NOMO-1 treated with dmso at 0.1 percent for 144 hours (cell line): ENCODE measurements at regions not wholly inside any gene's neighbourhood (a gene's known extent, or its start where the extent isn't known, plus 50 kb on each side); places are given as distances from the start of the nearest gene placed in this dataset.
"Not testable (repeated sequence)": the region's sequence is repeated elsewhere in the genome, so short reads cannot be mapped to it uniquely, and the experiment has no call there.

Experiments
- DNase-seq: peaks from one replicate; lab custom pipeline; 2025; ENCODE audit not compliant: unreplicated experiment; lab: John Stamatoyannopoulos, UW

DNA sequence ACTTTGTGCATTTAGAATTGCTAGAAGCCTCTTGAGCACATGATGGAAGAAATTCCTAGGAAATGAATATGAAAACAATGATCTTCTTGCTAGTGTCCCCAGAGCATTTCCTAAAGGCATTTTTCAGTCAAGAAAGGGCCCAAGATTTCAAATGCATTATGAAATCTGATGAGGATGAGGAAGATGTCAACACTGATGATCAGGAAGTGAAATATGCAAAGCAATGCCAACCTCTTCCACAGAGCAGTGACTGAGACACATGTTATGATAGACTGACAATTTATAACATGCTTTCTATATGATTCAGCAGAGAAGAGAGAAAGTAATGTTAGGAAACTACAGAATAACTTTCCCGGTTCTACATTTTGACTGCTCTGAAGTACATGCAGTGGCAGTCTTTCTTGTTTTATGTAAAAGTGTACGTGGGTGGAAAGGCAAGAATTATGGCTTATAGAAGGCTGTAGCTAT lies 859.1 kb upstream of the GOT2 start:
- DNase-seq = no peak

GRCh38 chr16:59591480-59591879 lies 857.4 kb upstream of the GOT2 start:
- DNase-seq = no peak

DNA sequence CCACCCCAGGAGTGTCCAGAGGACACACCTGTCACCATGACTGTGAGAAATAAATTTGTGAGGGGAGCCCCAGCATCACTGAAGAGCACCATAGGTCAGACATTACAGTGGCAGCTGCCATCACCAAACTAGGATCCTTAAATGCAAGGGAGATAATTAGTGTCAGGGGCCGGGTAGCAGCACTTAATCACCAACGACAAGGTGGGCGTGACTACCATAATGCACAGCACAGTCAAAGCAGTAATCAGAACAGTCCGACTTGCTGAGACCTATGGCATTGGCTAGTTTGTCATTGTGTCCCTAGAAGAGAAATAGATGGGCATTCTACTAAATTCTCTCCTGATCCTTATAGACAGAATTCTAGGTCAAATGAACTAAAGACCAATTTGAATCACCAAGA lies 856.7 kb upstream of the GOT2 start:
- no peak for DNase-seq

- no peak for DNase-seq
These were observed 852.2 kb upstream of the GOT2 start for GRCh38 chr16:59586331-59586730.

- DNase-seq = no peak
These were observed 840.2 kb upstream of the GOT2 start for GRCh38 chr16:59574296-59574695.

DNA sequence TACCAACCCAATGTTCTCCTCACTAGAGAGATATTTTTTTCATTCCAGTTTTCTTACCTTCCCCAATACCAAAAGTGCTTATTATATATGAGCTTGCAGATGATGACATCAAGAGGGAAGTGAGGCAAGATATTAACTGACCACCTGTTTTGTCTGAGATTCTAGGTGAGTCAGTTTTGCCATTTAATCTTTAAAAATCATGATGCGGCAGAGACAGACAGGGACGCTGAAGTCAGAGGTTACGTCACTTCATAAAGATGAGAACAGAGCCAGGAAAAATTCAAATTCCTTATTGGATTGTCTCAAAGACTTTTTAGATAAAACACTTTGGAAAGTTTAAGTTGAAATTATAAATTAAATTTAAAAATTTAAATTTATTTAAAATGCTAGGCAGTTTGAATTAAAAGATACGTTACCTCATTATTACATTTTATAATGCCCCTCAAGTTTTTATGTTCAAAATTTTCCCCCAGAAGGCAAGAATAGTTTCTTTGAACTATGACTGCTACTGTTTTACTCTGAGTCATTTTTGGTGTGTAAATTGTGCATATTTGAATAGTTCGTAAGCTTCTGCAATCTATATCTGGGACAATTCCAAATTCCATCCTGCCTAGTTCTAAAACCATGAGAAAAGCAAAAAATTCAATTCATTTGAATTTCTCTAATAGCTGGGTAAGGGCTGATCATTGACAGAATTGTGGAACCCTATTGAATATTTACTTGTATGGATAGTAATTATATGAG lies 839.6 kb upstream of the GOT2 start:
- no peak for DNase-seq

DNA sequence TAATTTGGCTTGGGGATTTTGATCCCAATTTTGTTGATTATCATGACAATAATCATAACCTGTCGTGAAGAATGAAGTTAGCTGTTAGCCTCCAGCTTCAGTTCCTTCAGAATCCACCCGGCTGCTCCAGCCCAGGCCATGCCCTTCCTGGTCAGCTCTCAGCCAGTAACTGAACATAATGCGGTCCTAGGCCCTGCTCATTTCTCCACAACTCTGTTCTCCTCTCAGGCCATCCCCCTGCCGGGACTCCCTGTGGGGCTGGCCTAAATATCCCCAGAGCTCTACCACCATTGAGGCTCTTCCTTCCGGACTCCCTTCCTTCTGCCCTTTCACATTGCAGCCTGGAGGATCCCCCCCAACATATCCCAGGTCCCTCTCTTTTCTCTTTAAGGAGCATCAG lies 833.4 kb upstream of the GOT2 start:
- DNase-seq = no peak

DNA sequence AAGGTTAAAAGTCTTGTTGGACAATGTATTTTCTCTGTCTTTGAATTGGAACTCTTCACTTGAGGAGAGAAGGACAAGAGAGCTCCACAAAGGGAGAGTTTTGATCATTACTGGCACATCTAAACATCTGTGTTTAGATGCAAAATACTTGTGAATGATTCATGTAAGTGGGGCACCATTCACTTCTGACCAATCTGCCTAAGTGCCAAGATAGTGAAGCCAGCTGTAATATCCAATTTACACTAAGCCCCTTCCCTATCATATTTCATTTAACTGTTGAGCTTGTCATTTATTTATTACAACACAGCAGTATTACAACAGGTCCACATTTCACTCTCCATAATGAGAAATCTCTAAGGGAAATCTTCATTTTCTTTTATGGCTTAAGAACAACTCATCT lies 832.3 kb upstream of the GOT2 start:
- DNase-seq = no peak

DNA sequence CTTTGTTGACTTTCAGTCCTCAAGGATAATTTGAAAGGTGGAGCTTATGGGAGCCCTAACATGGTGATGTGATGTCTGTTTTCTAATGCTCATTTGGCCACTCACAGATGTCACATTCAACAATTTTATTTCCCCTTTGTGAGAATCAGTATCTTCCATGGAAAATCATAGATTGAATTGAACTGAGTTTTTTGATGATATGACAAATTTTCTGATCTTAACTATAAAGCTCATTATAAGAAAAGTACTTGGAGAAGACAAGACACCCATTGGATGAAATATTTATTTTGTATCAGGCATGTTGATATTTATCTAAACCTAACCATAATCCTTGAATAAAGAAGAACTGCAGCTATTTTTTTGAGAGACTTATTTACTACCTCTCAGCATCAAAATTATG lies 824.6 kb upstream of the GOT2 start:
- no peak for DNase-seq

DNA sequence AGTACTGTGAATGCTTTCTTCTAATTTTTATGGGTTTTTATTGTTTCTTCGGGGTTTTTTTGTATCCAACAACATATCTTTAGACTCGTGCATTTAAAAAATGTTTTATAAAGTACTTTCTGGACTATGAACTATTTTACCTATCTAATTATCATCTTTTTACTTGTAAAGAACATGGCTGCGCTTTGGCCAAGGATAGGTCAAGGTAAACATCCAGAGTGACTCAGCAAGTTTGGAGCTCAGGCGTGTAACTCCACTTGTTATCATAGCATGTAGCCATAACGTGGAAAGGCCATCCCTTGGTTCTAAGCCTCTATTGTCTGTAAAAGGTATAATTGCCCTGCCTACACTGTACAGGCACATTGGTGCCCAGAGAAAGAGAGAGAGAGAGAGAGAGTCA lies 818.0 kb upstream of the GOT2 start:
- no peak for DNase-seq

DNA sequence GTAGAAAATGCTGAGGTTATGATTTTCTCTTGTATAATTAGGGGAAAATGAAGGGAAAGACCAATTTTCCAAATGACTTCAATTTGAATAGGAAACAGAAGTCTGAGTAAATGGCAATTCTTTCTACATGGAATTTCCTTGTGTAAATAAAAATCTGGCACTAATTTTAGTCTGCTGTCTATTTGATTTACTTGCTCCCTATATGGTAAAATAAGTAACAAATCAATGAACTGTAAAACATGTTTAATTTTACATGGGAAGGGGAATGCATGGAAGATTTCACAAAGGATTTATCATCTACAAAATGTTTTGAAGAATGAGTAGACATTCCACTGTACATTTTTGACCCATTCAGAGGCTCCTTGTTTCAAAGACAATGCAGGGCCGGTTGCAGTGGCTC lies 811.6 kb upstream of the GOT2 start:
- DNase-seq = no peak

- DNase-seq = no peak
These were observed 809.5 kb upstream of the GOT2 start for GRCh38 chr16:59543641-59544040.

DNA sequence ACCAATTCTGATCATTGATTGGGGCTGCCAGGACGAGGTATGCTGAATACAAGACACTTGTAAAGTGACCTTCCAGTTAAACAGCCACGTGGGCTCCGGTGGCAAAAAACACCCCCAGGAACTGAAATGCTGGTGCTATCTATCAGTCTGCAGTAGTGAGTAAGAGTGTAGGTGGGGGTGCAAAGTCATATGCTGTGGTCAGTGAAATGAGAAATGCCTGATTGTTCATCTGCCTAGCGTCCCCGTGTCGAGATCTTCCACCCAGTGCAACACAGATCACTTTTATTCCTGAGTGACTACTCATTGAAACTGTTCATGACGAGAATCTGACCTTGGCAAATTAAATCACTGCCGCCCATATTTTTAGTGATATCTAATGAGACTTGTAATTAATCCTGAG lies 806.5 kb upstream of the GOT2 start:
- DNase-seq = no peak

- no peak for DNase-seq
These were observed 801.2 kb upstream of the GOT2 start for GRCh38 chr16:59535298-59535697.

- no peak for DNase-seq
These were observed 793.3 kb upstream of the GOT2 start for GRCh38 chr16:59527206-59527997.

DNA sequence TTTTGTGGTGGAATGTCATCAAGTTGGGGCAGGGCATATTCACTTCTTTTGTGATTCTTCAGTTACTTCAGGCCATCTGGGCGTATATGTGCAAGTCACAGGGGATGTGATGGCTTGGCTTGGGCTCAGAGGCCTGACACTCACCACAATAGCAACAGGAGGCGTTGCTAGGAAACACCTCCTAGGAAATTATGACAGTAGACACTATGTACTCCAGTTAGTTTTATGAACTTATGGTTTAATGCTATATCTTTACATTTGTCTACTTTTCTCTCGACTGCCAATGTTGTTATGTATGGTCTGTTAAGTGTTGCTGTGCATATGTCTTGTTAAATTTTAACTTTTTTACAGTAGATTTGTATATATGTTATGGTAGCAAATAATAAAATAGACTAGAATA lies 788.7 kb upstream of the GOT2 start:
- no peak for DNase-seq

- DNase-seq = not testable (repeated sequence)
These were observed 784.6 kb upstream of the GOT2 start for GRCh38 chr16:59518721-59519120.

DNA sequence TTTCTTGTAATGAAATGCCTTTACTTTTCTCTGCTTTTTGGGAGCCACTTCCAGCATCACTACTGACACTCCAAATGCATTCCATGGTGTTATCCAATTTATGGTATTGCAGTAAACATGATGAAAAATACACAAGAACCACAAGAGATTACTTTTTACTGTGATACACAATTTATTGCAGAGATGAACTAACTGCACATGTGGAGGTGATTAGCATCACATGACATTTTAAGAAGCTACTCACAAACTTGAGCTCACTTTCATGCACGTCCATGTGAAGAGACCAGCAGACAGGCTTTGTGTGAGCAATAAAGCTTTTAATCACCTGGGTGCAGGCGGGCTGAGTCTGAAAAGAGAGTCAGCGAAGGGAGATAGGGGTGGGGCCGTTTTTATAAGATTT lies 780.5 kb upstream of the GOT2 start:
- no peak for DNase-seq

GRCh38 chr16:59510008-59510424 lies 775.9 kb upstream of the GOT2 start:
- no peak for DNase-seq

DNA sequence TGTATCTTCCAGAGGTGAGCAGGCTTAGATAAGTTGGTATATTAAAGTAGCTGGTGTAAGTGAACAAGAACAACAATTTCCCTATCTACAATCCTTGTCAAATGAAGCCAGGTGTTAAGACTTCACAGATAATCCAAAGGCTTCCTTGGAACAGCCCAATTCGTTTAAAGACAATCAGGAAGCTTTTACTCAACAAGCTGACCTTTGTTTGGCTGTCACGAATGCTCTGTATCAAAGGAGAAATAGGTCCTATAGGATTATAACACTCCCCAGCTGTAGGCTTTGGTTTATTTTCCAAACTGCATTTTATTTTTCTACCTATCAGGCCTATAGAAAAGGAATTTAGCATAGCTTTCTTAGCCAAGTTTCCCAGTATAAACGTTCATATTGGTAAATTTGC lies 766.5 kb upstream of the GOT2 start:
- DNase-seq = no peak

DNA sequence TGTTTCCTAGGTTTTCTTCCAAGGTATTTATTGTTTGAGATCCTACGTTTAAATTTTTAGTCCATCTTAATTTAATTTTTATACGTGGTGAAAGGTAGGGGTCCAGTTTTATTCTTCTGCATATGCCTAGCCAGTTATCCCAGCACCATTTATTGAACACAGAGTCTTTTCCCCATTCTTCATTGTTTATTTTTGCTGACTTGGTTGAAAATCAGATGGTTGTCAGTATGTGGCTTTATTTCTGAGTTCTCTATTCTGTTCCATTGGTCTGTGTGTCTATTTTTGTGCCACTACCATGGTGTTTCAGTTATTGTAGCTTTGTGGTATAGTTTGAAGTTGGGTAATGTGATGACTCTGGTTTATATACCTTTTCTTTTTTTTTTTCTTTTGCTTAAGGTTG lies 753.0 kb upstream of the GOT2 start:
- no peak for DNase-seq

DNA sequence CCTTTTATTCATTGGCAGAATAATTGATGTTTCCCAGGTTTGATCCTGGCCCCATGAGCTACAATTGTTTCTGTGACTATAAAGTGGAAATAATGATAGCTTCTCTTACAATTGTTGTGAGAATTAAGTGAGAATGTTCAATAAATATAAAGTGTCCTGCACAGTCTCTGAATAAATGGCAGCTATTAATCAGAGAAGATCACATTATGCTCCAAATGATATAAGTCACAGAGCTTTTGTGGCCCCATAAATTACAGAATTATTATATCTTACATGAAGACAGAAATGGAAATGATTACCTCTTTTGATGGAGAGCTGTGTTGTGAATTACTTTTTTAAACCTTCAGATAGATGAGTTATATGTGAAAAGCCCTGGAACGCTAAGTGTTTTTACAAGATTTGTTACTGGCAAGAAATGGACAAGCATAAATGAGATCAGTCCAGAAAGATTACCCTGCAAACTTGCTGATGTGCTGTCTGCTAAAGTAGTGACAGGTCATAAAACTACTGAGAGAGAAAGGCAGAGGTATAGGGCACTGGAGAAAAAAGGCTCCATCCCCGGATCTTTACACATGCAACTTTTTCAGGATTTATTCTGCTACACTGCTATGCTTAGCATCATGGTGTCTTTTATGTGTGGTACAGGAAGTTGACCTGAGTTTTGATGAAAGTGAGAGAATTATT lies 750.9 kb upstream of the GOT2 start:
- no peak for DNase-seq
